ENCODE measurements at regions not wholly inside any gene's neighbourhood (a gene's known extent, or its start where the extent isn't known, plus 50 kb on each side); places are given as distances from the start of the nearest gene placed in this dataset.

GRCh38 chr6:92460133-92460532 is 959.2 kb downstream of the EPHA7 start:
- TF ChIP-seq CTCF (IDR thresholded peaks at IDR 0.05; ENCODE audit: extremely low read depth, insufficient read depth, missing control alignments): no peak
- in situ Hi-C loops (cut with MboI; ENCODE audit: low pct_unique_long_range_greater_than_20kb, low sequenced_read_pairs, unreplicated experiment): no loop called here
- no peak for DNase-seq (ENCODE audit: low spot score)

- in situ Hi-C loops (cut with MboI; ENCODE audit: low pct_unique_long_range_greater_than_20kb, low sequenced_read_pairs, unreplicated experiment): no loop called here
- TF ChIP-seq CTCF (IDR thresholded peaks at IDR 0.05; ENCODE audit: extremely low read depth, insufficient read depth, missing control alignments): no peak
- no peak for DNase-seq (ENCODE audit: low spot score)
Observed at GRCh38 chr6:92459606-92460005, 959.8 kb downstream of the EPHA7 start.

GRCh38 chr6:92446052-92446451 is 973.3 kb downstream of the EPHA7 start:
- no peak for TF ChIP-seq CTCF (IDR thresholded peaks at IDR 0.05; ENCODE audit: extremely low read depth, insufficient read depth, missing control alignments)
- in situ Hi-C loops (cut with MboI; ENCODE audit: low pct_unique_long_range_greater_than_20kb, low sequenced_read_pairs, unreplicated experiment): no loop called here
- DNase-seq (ENCODE audit: low spot score): no peak

GRCh38 chr6:92433911-92434310 is 985.4 kb downstream of the EPHA7 start:
- no peak for TF ChIP-seq CTCF (IDR thresholded peaks at IDR 0.05; ENCODE audit: extremely low read depth, insufficient read depth, missing control alignments)
- in situ Hi-C loops (cut with MboI; ENCODE audit: low pct_unique_long_range_greater_than_20kb, low sequenced_read_pairs, unreplicated experiment): no loop called here
- DNase-seq (ENCODE audit: low spot score): no peak

- DNase-seq (ENCODE audit: low spot score): no peak
- TF ChIP-seq CTCF (IDR thresholded peaks at IDR 0.05; ENCODE audit: extremely low read depth, insufficient read depth, missing control alignments): no peak
- in situ Hi-C loops (cut with MboI; ENCODE audit: low pct_unique_long_range_greater_than_20kb, low sequenced_read_pairs, unreplicated experiment): no loop called here
Observed at GRCh38 chr6:92431502-92431901, 987.9 kb downstream of the EPHA7 start.

GRCh38 chr6:92428448-92428847 is 990.9 kb downstream of the EPHA7 start:
- TF ChIP-seq CTCF (IDR thresholded peaks at IDR 0.05; ENCODE audit: extremely low read depth, insufficient read depth, missing control alignments): no peak
- in situ Hi-C loops (cut with MboI; ENCODE audit: low pct_unique_long_range_greater_than_20kb, low sequenced_read_pairs, unreplicated experiment): no loop called here
- no peak for DNase-seq (ENCODE audit: low spot score)

GRCh38 chr6:92427453-92427852 is 991.9 kb downstream of the EPHA7 start:
- no peak for DNase-seq (ENCODE audit: low spot score)
- in situ Hi-C loops (cut with MboI; ENCODE audit: low pct_unique_long_range_greater_than_20kb, low sequenced_read_pairs, unreplicated experiment): no loop called here
- TF ChIP-seq CTCF (IDR thresholded peaks at IDR 0.05; ENCODE audit: extremely low read depth, insufficient read depth, missing control alignments): no peak

Measured in GM13977 (cell line).